Activated B cell treated with CpG ODN at 0.5 μM for 24 hours (primary cell): ENCODE measurements at regions not wholly inside any gene's neighbourhood (a gene's known extent, or its start where the extent isn't known, plus 50 kb on each side); places are given as distances from the start of the nearest gene placed in this dataset.

Experiments used
- ATAC-seq: fragments of 200-7000 bp; cut with Tn5 transposase; one replicate; pipeline ENCODE4 v1.10.0; 2021; ENCODE audit warnings: low read depth, mild to moderate bottlenecking, moderate library complexity
- CTCF ChIA-PET: fragments of 350-600 bp; sonication (Branson Sonifier 250); formaldehyde crosslinking; loops from one replicate; lab custom pipeline; 2021; ENCODE audit warnings: antibody characterized with exemption; lab: Charles Lee
- POLR2A ChIA-PET: fragments of 350-600 bp; sonication (Branson Sonifier 250); formaldehyde crosslinking; loops from one replicate; lab custom pipeline; 2021; ENCODE audit warnings: antibody characterized with exemption; lab: Charles Lee
- DNase-seq: peaks from one replicate; pipeline ENCODE4 v3.0.0; 2022
- H3K27ac Mint-ChIP-seq: one replicate; pipeline ENCODE4 v1.8.0; 2020; ENCODE audit warnings: mixed read lengths
- H3K27me3 Mint-ChIP-seq: one replicate; pipeline ENCODE4 v1.8.0; 2021; ENCODE audit warnings: mixed read lengths
- H3K36me3 Mint-ChIP-seq: one replicate; pipeline ENCODE4 v1.8.0; 2021; ENCODE audit warnings: low read depth, mixed read lengths
- H3K4me1 Mint-ChIP-seq: one replicate; pipeline ENCODE4 v1.8.0; 2021; ENCODE audit warnings: mixed read lengths
- H3K4me3 Mint-ChIP-seq: one replicate; pipeline ENCODE4 v1.8.0; 2020; ENCODE audit warnings: mild to moderate bottlenecking, mixed read lengths
- H3K9me3 Mint-ChIP-seq: one replicate; pipeline ENCODE4 v1.8.0; 2020; ENCODE audit warnings: mixed read lengths
- CTCF ChIP-seq: fragments of 200-600 bp; IDR thresholded peaks from one replicate; pipeline ENCODE4 v1.8.0; 2022; ENCODE audit warnings: antibody characterized with exemption, mild to moderate bottlenecking
- intact Hi-C: fragments of 100-400 bp; cut with micrococcal nuclease; formaldehyde crosslinking; loops from one replicate; pipeline ENCODE4 v1.15.1; 2024

- TF ChIP-seq CTCF = no peak
- DNase-seq = no peak
- Mint-ChIP-seq H3K27ac (no peak overlapping the region), H3K36me3 (no peaks in the 10 kb centered on the region), H3K4me3 (no peak overlapping the region), H3K9me3 (no peaks in the 10 kb centered on the region), H3K27me3 (no peaks in the 10 kb centered on the region), H3K4me1 (no peaks in the 10 kb centered on the region)
- POLR2A ChIA-PET = no interaction called here
- ATAC-seq = no peak
- intact Hi-C loops = no loop called here
- CTCF ChIA-PET = no interaction called here
Measured at GRCh38 chr3:147812186-147812911, 403.2 kb downstream of the ZIC1 start.

- ATAC-seq = no peak
- Mint-ChIP-seq H3K4me1 (no peaks in the 10 kb centered on the region), H3K9me3 (no peaks in the 10 kb centered on the region), H3K4me3 (no peak overlapping the region), H3K27me3 (no peaks in the 10 kb centered on the region), H3K36me3 (no peaks in the 10 kb centered on the region), H3K27ac (no peak overlapping the region)
- no peak for TF ChIP-seq CTCF
- CTCF ChIA-PET = no interaction called here
- POLR2A ChIA-PET = no interaction called here
- DNase-seq = no peak
- intact Hi-C loops = no loop called here
Measured at GRCh38 chr3:147813256-147813655, 404.1 kb downstream of the ZIC1 start.

- ChIA-PET POLR2A (no interaction called here), CTCF (no interaction called here)
- H3K4me3 Mint-ChIP-seq = no peak overlapping the region
- no peak for TF ChIP-seq CTCF
- DNase-seq (no peak), ATAC-seq (no peak)
- no peak overlapping the region for H3K27ac Mint-ChIP-seq
- no peaks in the 10 kb centered on the region for H3K4me1 Mint-ChIP-seq
- no peaks in the 10 kb centered on the region for H3K27me3 Mint-ChIP-seq
- no peaks in the 10 kb centered on the region for H3K9me3 Mint-ChIP-seq
- intact Hi-C loops = no loop called here
- H3K36me3 Mint-ChIP-seq = no peaks in the 10 kb centered on the region
Measured at GRCh38 chr3:147816752-147817151, 407.6 kb downstream of the ZIC1 start.

GRCh38 chr3:147832611-147833010 lies 423.4 kb downstream of the ZIC1 start:
- no peak for ATAC-seq

GRCh38 chr3:147836330-147836729 lies 427.2 kb downstream of the ZIC1 start:
- no peak overlapping the region for H3K27ac Mint-ChIP-seq
- no peaks in the 10 kb centered on the region for H3K36me3 Mint-ChIP-seq
- H3K4me3 Mint-ChIP-seq = no peak overlapping the region
- intact Hi-C loops = no loop called here
- ChIA-PET CTCF (no interaction called here), POLR2A (no interaction called here)
- no peaks in the 10 kb centered on the region for H3K27me3 Mint-ChIP-seq
- H3K9me3 Mint-ChIP-seq = no peaks in the 10 kb centered on the region
- no peak for TF ChIP-seq CTCF
- no peaks in the 10 kb centered on the region for H3K4me1 Mint-ChIP-seq
- no peak for DNase-seq
- no peak for ATAC-seq

More at GRCh38 chr3:147832611-147833010, 423.4 kb downstream of the ZIC1 start:
- intact Hi-C loops = no loop called here
- no peak for TF ChIP-seq CTCF
- ChIA-PET CTCF (no interaction called here), POLR2A (no interaction called here)
- no peak for DNase-seq
- Mint-ChIP-seq H3K36me3 (no peaks in the 10 kb centered on the region), H3K9me3 (no peaks in the 10 kb centered on the region), H3K4me1 (no peaks in the 10 kb centered on the region), H3K27me3 (no peaks in the 10 kb centered on the region), H3K4me3 (no peak overlapping the region), H3K27ac (no peak overlapping the region)
